H1 (cell line): ENCODE measurements at regions not wholly inside any gene's neighbourhood (a gene's known extent, or its start where the extent isn't known, plus 50 kb on each side); places are given as distances from the start of the nearest gene placed in this dataset.

Source experiments
- ATF3 ChIP-seq: IDR thresholded peaks from 2 replicates; pipeline ENCODE4 v1.6.1; 2011; ENCODE audit warnings: low read depth, mild to moderate bottlenecking, low read length; ENCODE audit not compliant: insufficient read depth
- BRCA1 ChIP-seq: IDR thresholded peaks from 2 replicates; pipeline ENCODE4 v1.6.1; 2012; ENCODE audit warnings: low read depth, low read length, improper control_type of control experiment
- CHD2 ChIP-seq: IDR thresholded peaks from 2 replicates; pipeline ENCODE4 v1.6.1; 2012; ENCODE audit warnings: low read length, improper control_type of control experiment
- CTBP2 ChIP-seq: IDR thresholded peaks from 2 replicates; pipeline ENCODE4 v1.7.0; 2011; ENCODE audit warnings: borderline replicate concordance, mild to moderate bottlenecking, moderate library complexity, mixed read lengths, low read length; ENCODE audit not compliant: insufficient read depth, insufficient read length
- EP300 ChIP-seq, 2 experiments: IDR thresholded peaks; 1 replicate in 1 of 2; 2 replicates in 1 of 2; pipeline ENCODE4 v1.6.1; 2011 to 2012; ENCODE audit warnings: low read depth in 2 of 2, low read length in 2 of 2, mild to moderate bottlenecking in 2 of 2, borderline replicate concordance in 1 of 2, inconsistent platforms in 1 of 2, moderate library complexity in 1 of 2
- EZH2 ChIP-seq: fragments of 200-600 bp; sonication (generic); IDR thresholded peaks from 2 replicates; pipeline ENCODE4 v1.7.1; 2012; ENCODE audit warnings: low read depth, mild to moderate bottlenecking, moderate library complexity, low read length, inconsistent platforms; ENCODE audit not compliant: severe bottlenecking
- RAD21 ChIP-seq, 2 experiments: IDR thresholded peaks in 1 of 2; conservative IDR thresholded peaks in 1 of 2; 2 replicates each; pipeline ENCODE4 v1.6.1; 2011; ENCODE audit warnings: low read depth in 2 of 2, low read length in 2 of 2, improper control_type of control experiment in 1 of 2, inconsistent platforms in 1 of 2, mild to moderate bottlenecking in 1 of 2, moderate library complexity in 1 of 2
- TF ChIP-seq, protein P1 (sequence below), 3 experiments: IDR thresholded peaks; 1 replicate in 2 of 3; 2 replicates in 1 of 3; pipeline versions ENCODE4 v1.5.1 to v1.6.1; 2011; ENCODE audit warnings: low read length in 3 of 3, mild to moderate bottlenecking in 3 of 3, inconsistent platforms in 2 of 3, low read depth in 1 of 3, moderate library complexity in 1 of 3; ENCODE audit not compliant: insufficient read depth in 1 of 3; ENCODE audit errors: control extremely low read depth in 1 of 3

DNA sequence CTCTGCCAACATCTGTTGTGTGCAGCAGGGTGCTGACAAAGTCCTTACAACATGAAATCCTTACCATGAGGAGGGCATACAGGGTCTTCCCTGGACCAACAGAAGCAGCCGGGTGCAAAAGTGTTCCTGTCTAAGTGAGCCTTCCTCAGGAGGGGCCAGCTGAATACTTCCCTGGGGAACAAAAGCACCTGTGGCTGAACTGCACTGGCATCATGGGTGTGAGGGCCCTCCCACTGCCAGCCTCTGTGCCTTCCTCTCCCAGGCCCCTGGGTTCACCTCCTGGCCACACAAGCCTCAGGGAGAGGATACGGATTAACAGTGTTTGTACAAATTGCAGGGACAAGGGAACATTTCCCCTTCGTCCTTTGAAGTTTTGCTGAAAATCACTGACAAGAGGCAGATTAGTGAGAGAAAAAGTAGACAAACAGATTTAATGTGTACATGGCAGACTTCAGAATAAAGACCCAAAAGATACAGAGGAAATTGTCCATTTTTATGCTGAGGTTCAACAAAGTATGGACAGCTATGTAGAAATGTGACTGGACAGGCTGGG lies 91.0 kb upstream of the PPM1J start:
- TF ChIP-seq BRCA1 (no peak), RAD21 (IDR thresholded peaks at IDR 0.05 in 1 of 2, conservative IDR thresholded peaks at IDR 0.05 in 1 of 2; ENCODE audit: low read depth in 2 of 2, low read length in 2 of 2) (no peak), ATF3 (no peak), EP300 (IDR thresholded peaks at IDR 0.05; ENCODE audit: borderline replicate concordance in 1 of 2, low read depth in 2 of 2, low read length in 2 of 2) (no peak), CHD2 (no peak), EZH2 (no peak), CTBP2 (no peak)
- TF ChIP-seq, protein P1, sequence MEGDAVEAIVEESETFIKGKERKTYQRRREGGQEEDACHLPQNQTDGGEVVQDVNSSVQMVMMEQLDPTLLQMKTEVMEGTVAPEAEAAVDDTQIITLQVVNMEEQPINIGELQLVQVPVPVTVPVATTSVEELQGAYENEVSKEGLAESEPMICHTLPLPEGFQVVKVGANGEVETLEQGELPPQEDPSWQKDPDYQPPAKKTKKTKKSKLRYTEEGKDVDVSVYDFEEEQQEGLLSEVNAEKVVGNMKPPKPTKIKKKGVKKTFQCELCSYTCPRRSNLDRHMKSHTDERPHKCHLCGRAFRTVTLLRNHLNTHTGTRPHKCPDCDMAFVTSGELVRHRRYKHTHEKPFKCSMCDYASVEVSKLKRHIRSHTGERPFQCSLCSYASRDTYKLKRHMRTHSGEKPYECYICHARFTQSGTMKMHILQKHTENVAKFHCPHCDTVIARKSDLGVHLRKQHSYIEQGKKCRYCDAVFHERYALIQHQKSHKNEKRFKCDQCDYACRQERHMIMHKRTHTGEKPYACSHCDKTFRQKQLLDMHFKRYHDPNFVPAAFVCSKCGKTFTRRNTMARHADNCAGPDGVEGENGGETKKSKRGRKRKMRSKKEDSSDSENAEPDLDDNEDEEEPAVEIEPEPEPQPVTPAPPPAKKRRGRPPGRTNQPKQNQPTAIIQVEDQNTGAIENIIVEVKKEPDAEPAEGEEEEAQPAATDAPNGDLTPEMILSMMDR (IDR thresholded peaks at IDR 0.05; ENCODE audit: control extremely low read depth in 1 of 3, insufficient read depth in 1 of 3, low read depth in 1 of 3, low read length in 3 of 3), result no peak
